ENCODE measurements at regions not wholly inside any gene's neighbourhood (a gene's known extent, or its start where the extent isn't known, plus 50 kb on each side); places are given as distances from the start of the nearest gene placed in this dataset.

DNA sequence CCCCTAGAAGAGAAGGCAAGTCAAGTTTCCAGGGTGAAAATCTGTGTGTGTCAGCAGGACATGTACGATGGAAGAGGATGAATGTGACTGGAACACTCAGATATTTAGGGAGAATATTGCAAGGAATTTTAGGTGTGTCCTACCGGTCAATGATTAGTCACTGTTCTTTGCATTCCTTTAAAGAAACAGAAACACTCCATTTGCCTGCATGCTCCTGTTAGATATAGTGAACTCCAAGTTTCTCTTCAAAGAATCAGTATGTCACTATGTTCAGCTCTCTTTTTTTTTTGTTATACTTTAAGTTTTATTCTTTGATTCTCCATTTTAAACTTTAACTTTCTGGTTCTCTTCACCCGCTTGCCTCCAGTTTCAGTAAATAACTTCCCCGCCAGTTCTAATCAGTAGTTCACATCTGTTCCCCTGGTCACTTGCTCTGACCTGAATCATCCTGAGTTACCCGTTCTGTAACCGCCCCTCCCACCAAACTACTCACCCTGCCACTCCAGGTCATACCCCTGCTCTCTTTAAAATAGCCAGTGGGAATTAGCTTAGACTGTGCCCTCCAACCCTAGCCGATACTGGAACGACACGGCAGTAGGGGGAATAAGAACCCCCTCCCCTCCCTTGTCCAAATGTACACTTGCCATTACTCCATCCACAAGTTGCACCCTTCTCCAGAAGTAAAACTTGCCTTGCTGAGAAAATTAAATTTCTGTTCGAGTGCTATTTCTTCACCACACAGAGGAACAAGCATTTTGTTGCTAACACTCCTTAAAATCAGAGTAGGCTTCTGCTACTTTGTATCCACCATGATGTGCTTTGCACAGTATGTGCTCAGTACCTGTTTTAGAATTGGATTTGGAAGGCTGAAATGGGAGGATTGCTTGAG is 268.4 kb downstream of the METTL4 start:
- no peak overlapping the region for H3K27ac ChIP-seq
- no peaks in the 10 kb centered on the region for H3K9me3 ChIP-seq
- H3K36me3 ChIP-seq, result no peaks in the 10 kb centered on the region
- no peaks in the 10 kb centered on the region for H3K27me3 ChIP-seq
- WGBS, 2 donors, result 25 to 45% methylated on average over 10 of the region's 10 CpGs
- TF ChIP-seq, protein P1, sequence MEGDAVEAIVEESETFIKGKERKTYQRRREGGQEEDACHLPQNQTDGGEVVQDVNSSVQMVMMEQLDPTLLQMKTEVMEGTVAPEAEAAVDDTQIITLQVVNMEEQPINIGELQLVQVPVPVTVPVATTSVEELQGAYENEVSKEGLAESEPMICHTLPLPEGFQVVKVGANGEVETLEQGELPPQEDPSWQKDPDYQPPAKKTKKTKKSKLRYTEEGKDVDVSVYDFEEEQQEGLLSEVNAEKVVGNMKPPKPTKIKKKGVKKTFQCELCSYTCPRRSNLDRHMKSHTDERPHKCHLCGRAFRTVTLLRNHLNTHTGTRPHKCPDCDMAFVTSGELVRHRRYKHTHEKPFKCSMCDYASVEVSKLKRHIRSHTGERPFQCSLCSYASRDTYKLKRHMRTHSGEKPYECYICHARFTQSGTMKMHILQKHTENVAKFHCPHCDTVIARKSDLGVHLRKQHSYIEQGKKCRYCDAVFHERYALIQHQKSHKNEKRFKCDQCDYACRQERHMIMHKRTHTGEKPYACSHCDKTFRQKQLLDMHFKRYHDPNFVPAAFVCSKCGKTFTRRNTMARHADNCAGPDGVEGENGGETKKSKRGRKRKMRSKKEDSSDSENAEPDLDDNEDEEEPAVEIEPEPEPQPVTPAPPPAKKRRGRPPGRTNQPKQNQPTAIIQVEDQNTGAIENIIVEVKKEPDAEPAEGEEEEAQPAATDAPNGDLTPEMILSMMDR (IDR thresholded peaks at IDR 0.05), result no peak
- TF ChIP-seq EP300 (IDR thresholded peaks at IDR 0.05), result no peak
- TF ChIP-seq POLR2A (IDR thresholded peaks at IDR 0.05), result no peak
- TF ChIP-seq POLR2AphosphoS5 (IDR thresholded peaks at IDR 0.05), result no peak
- no peaks in the 10 kb centered on the region for H3K4me1 ChIP-seq
- DNase-seq, result no peak
- intact Hi-C loops (cut with DNase I), result no loop called here
- no peak overlapping the region for H3K4me3 ChIP-seq

DNA sequence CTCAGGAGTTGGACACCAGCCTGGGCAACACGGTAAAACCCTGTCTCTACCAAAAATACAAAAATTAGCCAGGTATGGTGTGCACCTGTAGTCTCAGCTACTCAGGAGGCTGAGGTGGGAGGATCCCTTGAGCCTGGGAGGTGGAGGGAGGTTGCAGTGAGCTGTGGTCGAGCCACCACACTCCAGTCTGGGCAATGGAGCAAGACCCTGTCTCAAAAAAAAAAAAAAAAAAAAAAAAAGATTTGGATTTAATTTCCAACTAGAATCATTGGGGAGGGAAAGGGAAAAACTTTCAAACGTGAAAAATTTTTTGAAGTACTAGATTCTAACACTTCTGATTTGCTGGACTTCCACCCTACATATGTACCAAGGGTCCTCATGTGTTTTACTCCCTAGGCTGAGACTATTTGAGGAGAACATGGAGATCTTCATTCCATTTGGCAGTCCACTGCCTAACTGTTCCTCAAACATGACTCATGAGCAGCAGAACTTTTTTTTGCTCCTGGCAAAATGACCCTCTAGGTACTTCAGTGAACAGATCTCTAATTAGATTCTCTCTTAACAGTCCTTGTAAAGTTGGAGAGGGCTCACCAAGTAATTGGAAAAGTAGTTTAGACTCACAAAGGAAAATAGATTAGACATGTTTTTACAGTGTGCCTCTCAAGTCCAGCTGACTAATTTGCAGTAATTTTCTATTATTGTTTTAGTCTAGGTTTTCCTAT is 267.6 kb downstream of the METTL4 start:
- H3K4me3 ChIP-seq, result no peak overlapping the region
- no peak for DNase-seq
- H3K36me3 ChIP-seq, result no peaks in the 10 kb centered on the region
- H3K4me1 ChIP-seq, result no peaks in the 10 kb centered on the region
- no peak for TF ChIP-seq EP300 (IDR thresholded peaks at IDR 0.05)
- TF ChIP-seq POLR2AphosphoS5 (IDR thresholded peaks at IDR 0.05), result no peak
- TF ChIP-seq, protein P1 (IDR thresholded peaks at IDR 0.05), result no peak
- no peak for TF ChIP-seq POLR2A (IDR thresholded peaks at IDR 0.05)
- no peaks in the 10 kb centered on the region for H3K9me3 ChIP-seq
- no peaks in the 10 kb centered on the region for H3K27me3 ChIP-seq
- intact Hi-C loops (cut with DNase I), result no loop called here
- H3K27ac ChIP-seq, result no peak overlapping the region
- WGBS, 2 donors, result 53 to 79% methylated on average over 3 of the region's 3 CpGs

DNA sequence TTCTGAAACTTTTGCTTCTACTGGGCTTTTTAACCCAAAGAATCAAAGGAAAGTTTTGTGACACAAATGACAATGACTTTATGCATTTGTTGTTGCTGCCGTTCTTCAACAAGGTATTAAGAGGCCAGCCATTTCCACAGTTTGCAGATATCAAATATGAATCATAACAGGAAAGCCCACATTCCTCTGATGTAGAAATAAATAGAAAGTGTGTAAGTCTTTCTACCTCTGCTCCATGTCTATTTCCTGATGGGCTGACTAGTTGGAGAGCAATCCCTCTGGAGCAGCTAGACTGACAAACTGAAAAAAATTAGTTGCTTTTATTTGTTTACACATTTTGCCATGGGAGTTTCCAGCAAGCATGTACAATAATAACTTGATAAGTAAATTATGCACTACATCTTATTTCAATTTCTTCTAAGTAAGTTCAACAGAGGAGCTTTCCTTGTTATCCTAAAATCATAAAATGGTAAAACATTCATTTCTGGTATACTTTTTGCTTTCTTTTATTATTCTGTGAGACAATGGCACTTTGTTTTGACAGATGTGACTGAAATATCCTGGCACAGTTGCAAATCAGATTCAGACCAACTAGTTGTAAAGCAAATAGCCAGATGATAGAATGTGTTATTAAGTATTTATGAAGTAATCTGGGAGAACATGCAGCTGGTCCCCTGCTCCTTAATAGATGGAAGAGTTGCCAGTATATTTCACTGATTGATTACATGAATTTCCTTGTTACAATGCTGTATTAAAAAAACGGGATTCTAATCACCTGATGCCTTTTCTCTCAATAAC is 266.7 kb downstream of the METTL4 start:
- no peak for DNase-seq
- Histone ChIP-seq H3K9me3 (no peaks in the 10 kb centered on the region), H3K36me3 (no peaks in the 10 kb centered on the region), H3K4me3 (no peak overlapping the region), H3K27me3 (no peaks in the 10 kb centered on the region), H3K27ac (no peak overlapping the region), H3K4me1 (no peaks in the 10 kb centered on the region)
- 34 to 66% methylated on average over 2 of the region's 2 CpGs for whole genome bisulfite sequencing, 2 donors
- TF ChIP-seq, protein P1 (IDR thresholded peaks at IDR 0.05), result no peak
- no peak for TF ChIP-seq POLR2A (IDR thresholded peaks at IDR 0.05)
- TF ChIP-seq POLR2AphosphoS5 (IDR thresholded peaks at IDR 0.05), result no peak
- TF ChIP-seq EP300 (IDR thresholded peaks at IDR 0.05), result no peak
- intact Hi-C loops (cut with DNase I), result no loop called here

DNA sequence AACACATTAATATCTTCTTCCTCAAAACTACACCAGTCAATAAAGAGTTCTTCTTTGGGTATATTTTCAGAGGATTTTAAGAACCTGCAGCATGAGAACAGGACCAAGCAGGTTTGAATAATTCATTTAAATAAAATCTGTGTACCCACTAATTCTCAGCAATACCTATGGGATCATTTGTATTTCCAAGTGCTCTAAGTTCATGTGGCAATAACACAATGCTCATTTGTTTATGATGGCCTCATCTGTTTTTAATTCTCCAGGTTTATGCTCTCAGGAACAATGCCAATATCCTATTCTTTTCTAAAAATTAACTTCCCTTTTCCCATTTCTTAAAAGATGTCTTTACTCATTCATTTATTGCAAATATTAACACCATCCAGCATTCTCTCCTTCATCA is 264.7 kb downstream of the METTL4 start:
- no peaks in the 10 kb centered on the region for H3K9me3 ChIP-seq
- DNase-seq, result no peak
- H3K27me3 ChIP-seq, result no peaks in the 10 kb centered on the region
- H3K36me3 ChIP-seq, result no peaks in the 10 kb centered on the region
- TF ChIP-seq, protein P1 (IDR thresholded peaks at IDR 0.05), result no peak
- no peak for TF ChIP-seq EP300 (IDR thresholded peaks at IDR 0.05)
- TF ChIP-seq POLR2AphosphoS5 (IDR thresholded peaks at IDR 0.05), result no peak
- TF ChIP-seq POLR2A (IDR thresholded peaks at IDR 0.05), result no peak
- intact Hi-C loops (cut with DNase I), result no loop called here
- H3K4me1 ChIP-seq, result no peaks in the 10 kb centered on the region
- H3K27ac ChIP-seq, result no peak overlapping the region
- no peak overlapping the region for H3K4me3 ChIP-seq

Data from sigmoid colon (tissue), 6 donors.